ENCODE measurements at regions not wholly inside any gene's neighbourhood (a gene's known extent, or its start where the extent isn't known, plus 50 kb on each side); places are given as distances from the start of the nearest gene placed in this dataset.

DNA sequence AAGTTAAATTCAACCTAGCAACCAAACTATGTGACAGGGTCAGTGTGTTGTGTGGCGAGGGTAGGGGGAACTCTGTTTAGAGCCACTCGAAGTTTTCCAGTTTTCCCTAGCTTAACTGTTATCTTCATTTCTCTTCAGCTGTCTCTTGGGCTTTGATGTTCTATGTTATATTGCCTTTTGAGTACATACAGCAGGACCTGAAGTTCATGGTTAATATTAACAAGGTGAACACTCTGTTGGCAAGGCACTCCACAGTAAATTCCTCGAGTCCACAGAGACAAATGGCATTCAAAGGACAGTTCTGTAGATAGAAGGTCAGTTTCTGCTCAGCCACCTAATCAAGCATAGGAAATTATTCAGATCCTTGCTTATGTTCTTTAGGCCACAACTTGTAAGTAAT is 147.9 kb upstream of the DPH6 start (continued):
- TF ChIP-seq, protein P1, sequence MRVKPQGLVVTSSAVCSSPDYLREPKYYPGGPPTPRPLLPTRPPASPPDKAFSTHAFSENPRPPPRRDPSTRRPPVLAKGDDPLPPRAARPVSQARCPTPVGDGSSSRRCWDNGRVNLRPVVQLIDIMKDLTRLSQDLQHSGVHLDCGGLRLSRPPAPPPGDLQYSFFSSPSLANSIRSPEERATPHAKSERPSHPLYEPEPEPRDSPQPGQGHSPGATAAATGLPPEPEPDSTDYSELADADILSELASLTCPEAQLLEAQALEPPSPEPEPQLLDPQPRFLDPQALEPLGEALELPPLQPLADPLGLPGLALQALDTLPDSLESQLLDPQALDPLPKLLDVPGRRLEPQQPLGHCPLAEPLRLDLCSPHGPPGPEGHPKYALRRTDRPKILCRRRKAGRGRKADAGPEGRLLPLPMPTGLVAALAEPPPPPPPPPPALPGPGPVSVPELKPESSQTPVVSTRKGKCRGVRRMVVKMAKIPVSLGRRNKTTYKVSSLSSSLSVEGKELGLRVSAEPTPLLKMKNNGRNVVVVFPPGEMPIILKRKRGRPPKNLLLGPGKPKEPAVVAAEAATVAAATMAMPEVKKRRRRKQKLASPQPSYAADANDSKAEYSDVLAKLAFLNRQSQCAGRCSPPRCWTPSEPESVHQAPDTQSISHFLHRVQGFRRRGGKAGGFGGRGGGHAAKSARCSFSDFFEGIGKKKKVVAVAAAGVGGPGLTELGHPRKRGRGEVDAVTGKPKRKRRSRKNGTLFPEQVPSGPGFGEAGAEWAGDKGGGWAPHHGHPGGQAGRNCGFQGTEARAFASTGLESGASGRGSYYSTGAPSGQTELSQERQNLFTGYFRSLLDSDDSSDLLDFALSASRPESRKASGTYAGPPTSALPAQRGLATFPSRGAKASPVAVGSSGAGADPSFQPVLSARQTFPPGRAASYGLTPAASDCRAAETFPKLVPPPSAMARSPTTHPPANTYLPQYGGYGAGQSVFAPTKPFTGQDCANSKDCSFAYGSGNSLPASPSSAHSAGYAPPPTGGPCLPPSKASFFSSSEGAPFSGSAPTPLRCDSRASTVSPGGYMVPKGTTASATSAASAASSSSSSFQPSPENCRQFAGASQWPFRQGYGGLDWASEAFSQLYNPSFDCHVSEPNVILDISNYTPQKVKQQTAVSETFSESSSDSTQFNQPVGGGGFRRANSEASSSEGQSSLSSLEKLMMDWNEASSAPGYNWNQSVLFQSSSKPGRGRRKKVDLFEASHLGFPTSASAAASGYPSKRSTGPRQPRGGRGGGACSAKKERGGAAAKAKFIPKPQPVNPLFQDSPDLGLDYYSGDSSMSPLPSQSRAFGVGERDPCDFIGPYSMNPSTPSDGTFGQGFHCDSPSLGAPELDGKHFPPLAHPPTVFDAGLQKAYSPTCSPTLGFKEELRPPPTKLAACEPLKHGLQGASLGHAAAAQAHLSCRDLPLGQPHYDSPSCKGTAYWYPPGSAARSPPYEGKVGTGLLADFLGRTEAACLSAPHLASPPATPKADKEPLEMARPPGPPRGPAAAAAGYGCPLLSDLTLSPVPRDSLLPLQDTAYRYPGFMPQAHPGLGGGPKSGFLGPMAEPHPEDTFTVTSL (CRISPR knock-in tag; IDR thresholded peaks at IDR 0.05; ENCODE audit: borderline replicate concordance) = no peak
- TF ChIP-seq NR3C1 (CRISPR knock-in tag; IDR thresholded peaks at IDR 0.05) (no peak), ZNF747 (CRISPR knock-in tag; IDR thresholded peaks at IDR 0.05; ENCODE audit: borderline replicate concordance) (no peak), TCF7 (IDR thresholded peaks at IDR 0.05; ENCODE audit: low read depth) (peak; percentile 52), DNMT1 (CRISPR knock-in tag; IDR thresholded peaks at IDR 0.05) (no peak), ZBTB7B (CRISPR knock-in tag; IDR thresholded peaks at IDR 0.05) (no peak), ZNF557 (CRISPR knock-in tag; IDR thresholded peaks at IDR 0.05) (no peak), ZNF780A (CRISPR knock-in tag; IDR thresholded peaks at IDR 0.05) (no peak), ZNF567 (CRISPR knock-in tag; IDR thresholded peaks at IDR 0.05; ENCODE audit: borderline replicate concordance) (no peak), ZNF432 (CRISPR knock-in tag; IDR thresholded peaks at IDR 0.05; ENCODE audit: borderline replicate concordance) (no peak), RARA (CRISPR knock-in tag; IDR thresholded peaks at IDR 0.05) (peak; percentile 76; the same call in 1 of the 2 replicates), KDM6A (CRISPR knock-in tag; IDR thresholded peaks at IDR 0.05; ENCODE audit: low read depth) (no peak), RFX5 (IDR thresholded peaks at IDR 0.05; ENCODE audit: low read depth, low read length) (no peak), TCF7L2 (IDR thresholded peaks at IDR 0.05; ENCODE audit: low read depth, low read length) (peak; percentile 42; the same call in 1 of the 2 replicates), SYNCRIP (IDR thresholded peaks at IDR 0.05; ENCODE audit: insufficient read depth, low read depth, low read length) (no peak), TBL1XR1 (IDR thresholded peaks at IDR 0.05; ENCODE audit: borderline replicate concordance, low read length, partially characterized antibody) (peak; percentile 43), ELF1 (CRISPR knock-in tag; IDR thresholded peaks at IDR 0.05) (no peak), ZNF10 (CRISPR knock-in tag; IDR thresholded peaks at IDR 0.05; ENCODE audit: borderline replicate concordance, low read depth) (no peak), FOXA1 (IDR thresholded peaks at IDR 0.05) (no peak), FOXA1 (CRISPR knock-in tag; IDR thresholded peaks at IDR 0.05) (0 out of 2 replicates have a peak, but pooled peaks have one; percentile 33), MIER2 (CRISPR knock-in tag; IDR thresholded peaks at IDR 0.05) (no peak), PHF8 (CRISPR knock-in tag; IDR thresholded peaks at IDR 0.05) (no peak)
- TF ChIP-seq, protein P2, sequence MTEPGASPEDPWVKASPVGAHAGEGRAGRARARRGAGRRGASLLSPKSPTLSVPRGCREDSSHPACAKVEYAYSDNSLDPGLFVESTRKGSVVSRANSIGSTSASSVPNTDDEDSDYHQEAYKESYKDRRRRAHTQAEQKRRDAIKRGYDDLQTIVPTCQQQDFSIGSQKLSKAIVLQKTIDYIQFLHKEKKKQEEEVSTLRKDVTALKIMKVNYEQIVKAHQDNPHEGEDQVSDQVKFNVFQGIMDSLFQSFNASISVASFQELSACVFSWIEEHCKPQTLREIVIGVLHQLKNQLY (CRISPR knock-in tag; IDR thresholded peaks at IDR 0.05) = no peak
- TF ChIP-seq, protein P3, sequence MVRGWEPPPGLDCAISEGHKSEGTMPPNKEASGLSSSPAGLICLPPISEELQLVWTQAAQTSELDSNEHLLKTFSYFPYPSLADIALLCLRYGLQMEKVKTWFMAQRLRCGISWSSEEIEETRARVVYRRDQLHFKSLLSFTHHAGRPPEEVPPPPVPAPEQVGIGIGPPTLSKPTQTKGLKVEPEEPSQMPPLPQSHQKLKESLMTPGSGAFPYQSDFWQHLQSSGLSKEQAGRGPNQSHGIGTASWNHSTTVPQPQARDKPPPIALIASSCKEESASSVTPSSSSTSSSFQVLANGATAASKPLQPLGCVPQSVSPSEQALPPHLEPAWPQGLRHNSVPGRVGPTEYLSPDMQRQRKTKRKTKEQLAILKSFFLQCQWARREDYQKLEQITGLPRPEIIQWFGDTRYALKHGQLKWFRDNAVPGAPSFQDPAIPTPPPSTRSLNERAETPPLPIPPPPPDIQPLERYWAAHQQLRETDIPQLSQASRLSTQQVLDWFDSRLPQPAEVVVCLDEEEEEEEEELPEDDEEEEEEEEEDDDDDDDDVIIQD (CRISPR knock-in tag; IDR thresholded peaks at IDR 0.05; ENCODE audit: low read depth) = no peak
- TF ChIP-seq, protein P4, sequence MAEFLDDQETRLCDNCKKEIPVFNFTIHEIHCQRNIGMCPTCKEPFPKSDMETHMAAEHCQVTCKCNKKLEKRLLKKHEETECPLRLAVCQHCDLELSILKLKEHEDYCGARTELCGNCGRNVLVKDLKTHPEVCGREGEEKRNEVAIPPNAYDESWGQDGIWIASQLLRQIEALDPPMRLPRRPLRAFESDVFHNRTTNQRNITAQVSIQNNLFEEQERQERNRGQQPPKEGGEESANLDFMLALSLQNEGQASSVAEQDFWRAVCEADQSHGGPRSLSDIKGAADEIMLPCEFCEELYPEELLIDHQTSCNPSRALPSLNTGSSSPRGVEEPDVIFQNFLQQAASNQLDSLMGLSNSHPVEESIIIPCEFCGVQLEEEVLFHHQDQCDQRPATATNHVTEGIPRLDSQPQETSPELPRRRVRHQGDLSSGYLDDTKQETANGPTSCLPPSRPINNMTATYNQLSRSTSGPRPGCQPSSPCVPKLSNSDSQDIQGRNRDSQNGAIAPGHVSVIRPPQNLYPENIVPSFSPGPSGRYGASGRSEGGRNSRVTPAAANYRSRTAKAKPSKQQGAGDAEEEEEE (CRISPR knock-in tag; IDR thresholded peaks at IDR 0.05; ENCODE audit: borderline replicate concordance) = no peak

Measured in HepG2 (cell line).